ENCODE measurements at regions not wholly inside any gene's neighbourhood (a gene's known extent, or its start where the extent isn't known, plus 50 kb on each side); places are given as distances from the start of the nearest gene placed in this dataset.

GRCh38 chr5:101024299-101024698, 121.2 kb upstream of the ST8SIA4 start:
- TF ChIP-seq REST (IDR thresholded peaks at IDR 0.05; ENCODE audit: insufficient read depth in 1 of 2, low read depth in 2 of 2, low read length in 2 of 2) (no peak), TAF1 (IDR thresholded peaks at IDR 0.05; ENCODE audit: borderline replicate concordance, insufficient read depth, low read length) (no peak), SIN3A (IDR thresholded peaks at IDR 0.05; ENCODE audit: borderline replicate concordance, insufficient read depth, low read length) (no peak)

- TF ChIP-seq FOXP2 (optimal IDR thresholded peaks at IDR 0.05; ENCODE audit: borderline replicate concordance, extremely low read depth, extremely low read length, insufficient read depth) = no peak
- TF ChIP-seq TAF1 (IDR thresholded peaks at IDR 0.05; ENCODE audit: borderline replicate concordance, insufficient read depth, low read length) = no peak
- TF ChIP-seq POLR2AphosphoS5 (IDR thresholded peaks at IDR 0.05; ENCODE audit: low read depth, low read length) = no peak
- TF ChIP-seq SIN3A (IDR thresholded peaks at IDR 0.05; ENCODE audit: borderline replicate concordance, insufficient read depth, low read length) = no peak
- TF ChIP-seq REST (IDR thresholded peaks at IDR 0.05; ENCODE audit: insufficient read depth in 1 of 2, low read depth in 2 of 2, low read length in 2 of 2) = no peak
These were observed 115.2 kb upstream of the ST8SIA4 start for GRCh38 chr5:101018299-101018698.

- no peak for TF ChIP-seq SIN3A (IDR thresholded peaks at IDR 0.05; ENCODE audit: borderline replicate concordance, insufficient read depth, low read length)
- TF ChIP-seq FOXP2 (optimal IDR thresholded peaks at IDR 0.05; ENCODE audit: borderline replicate concordance, extremely low read depth, extremely low read length, insufficient read depth) = no peak
- TF ChIP-seq TAF1 (IDR thresholded peaks at IDR 0.05; ENCODE audit: borderline replicate concordance, insufficient read depth, low read length) = no peak
- no peak for TF ChIP-seq REST (IDR thresholded peaks at IDR 0.05; ENCODE audit: insufficient read depth in 1 of 2, low read depth in 2 of 2, low read length in 2 of 2)
- TF ChIP-seq POLR2AphosphoS5 (IDR thresholded peaks at IDR 0.05; ENCODE audit: low read depth, low read length) = no peak
These were observed 109.8 kb upstream of the ST8SIA4 start for GRCh38 chr5:101012880-101013279.

GRCh38 chr5:101009758-101010519, 106.9 kb upstream of the ST8SIA4 start:
- TF ChIP-seq POLR2AphosphoS5 (IDR thresholded peaks at IDR 0.05; ENCODE audit: low read depth, low read length) (no peak), REST (IDR thresholded peaks at IDR 0.05; ENCODE audit: insufficient read depth in 1 of 2, low read depth in 2 of 2, low read length in 2 of 2) (no peak), SIN3A (IDR thresholded peaks at IDR 0.05; ENCODE audit: borderline replicate concordance, insufficient read depth, low read length) (no peak), TAF1 (IDR thresholded peaks at IDR 0.05; ENCODE audit: borderline replicate concordance, insufficient read depth, low read length) (no peak), FOXP2 (optimal IDR thresholded peaks at IDR 0.05; ENCODE audit: borderline replicate concordance, extremely low read depth, extremely low read length, insufficient read depth) (no peak)
